ENCODE measurements at regions not wholly inside any gene's neighbourhood (a gene's known extent, or its start where the extent isn't known, plus 50 kb on each side); places are given as distances from the start of the nearest gene placed in this dataset.

DNA sequence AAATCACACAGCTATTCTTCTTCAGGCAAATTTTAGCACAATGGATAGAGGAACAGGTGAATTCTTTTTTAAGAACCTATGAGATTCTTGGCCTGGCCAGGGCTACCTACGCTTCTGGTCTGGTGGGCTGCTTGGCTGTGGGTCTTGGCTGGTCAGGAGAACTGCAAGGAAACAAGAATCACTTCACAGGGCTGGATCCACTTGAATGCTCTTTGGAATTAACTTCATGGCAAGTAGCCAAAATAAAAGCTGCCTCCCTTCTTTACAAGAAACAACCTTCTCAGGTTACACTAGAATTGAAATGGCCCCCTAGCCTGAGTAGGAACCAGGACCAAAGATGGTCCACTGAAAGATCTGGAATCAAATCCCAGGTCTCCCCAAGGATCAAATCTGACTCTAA lies 519.1 kb downstream of the IQCM start:
- POLR2A ChIA-PET: no interaction called here
- CTCF ChIA-PET: no interaction called here
- TF ChIP-seq, protein P1, sequence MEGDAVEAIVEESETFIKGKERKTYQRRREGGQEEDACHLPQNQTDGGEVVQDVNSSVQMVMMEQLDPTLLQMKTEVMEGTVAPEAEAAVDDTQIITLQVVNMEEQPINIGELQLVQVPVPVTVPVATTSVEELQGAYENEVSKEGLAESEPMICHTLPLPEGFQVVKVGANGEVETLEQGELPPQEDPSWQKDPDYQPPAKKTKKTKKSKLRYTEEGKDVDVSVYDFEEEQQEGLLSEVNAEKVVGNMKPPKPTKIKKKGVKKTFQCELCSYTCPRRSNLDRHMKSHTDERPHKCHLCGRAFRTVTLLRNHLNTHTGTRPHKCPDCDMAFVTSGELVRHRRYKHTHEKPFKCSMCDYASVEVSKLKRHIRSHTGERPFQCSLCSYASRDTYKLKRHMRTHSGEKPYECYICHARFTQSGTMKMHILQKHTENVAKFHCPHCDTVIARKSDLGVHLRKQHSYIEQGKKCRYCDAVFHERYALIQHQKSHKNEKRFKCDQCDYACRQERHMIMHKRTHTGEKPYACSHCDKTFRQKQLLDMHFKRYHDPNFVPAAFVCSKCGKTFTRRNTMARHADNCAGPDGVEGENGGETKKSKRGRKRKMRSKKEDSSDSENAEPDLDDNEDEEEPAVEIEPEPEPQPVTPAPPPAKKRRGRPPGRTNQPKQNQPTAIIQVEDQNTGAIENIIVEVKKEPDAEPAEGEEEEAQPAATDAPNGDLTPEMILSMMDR (IDR thresholded peaks at IDR 0.05; ENCODE audit: insufficient read depth, low read length, missing control alignments): no peak
- H3K4me3 ChIP-seq (ENCODE audit: low read depth, low read length): no peak overlapping the region
- no peak for DNase-seq (ENCODE audit: low read depth, low spot score)

DNA sequence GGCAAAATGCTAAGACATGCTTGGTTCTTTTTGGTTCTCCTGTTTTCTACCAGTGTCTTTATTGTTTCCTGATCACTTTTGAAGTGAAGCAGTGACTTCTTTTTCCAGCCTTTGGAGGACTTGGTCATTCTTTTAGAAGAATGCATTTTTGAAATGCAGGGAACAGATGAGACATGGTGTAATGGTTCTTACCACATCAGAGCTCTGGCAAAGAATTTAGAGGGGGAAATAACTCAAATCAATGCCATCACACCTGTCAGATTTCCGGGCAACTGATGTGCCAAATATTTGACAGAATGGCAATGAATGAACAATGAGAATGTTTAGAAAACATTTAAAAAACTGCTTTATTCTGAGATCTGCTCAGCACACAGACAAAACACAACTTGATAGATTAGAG lies 519.6 kb downstream of the IQCM start:
- TF ChIP-seq, protein P1 (IDR thresholded peaks at IDR 0.05; ENCODE audit: insufficient read depth, low read length, missing control alignments): no peak
- DNase-seq (ENCODE audit: low read depth, low spot score): no peak
- H3K4me3 ChIP-seq (ENCODE audit: low read depth, low read length): no peak overlapping the region
- ChIA-PET CTCF (no interaction called here), POLR2A (no interaction called here)

DNA sequence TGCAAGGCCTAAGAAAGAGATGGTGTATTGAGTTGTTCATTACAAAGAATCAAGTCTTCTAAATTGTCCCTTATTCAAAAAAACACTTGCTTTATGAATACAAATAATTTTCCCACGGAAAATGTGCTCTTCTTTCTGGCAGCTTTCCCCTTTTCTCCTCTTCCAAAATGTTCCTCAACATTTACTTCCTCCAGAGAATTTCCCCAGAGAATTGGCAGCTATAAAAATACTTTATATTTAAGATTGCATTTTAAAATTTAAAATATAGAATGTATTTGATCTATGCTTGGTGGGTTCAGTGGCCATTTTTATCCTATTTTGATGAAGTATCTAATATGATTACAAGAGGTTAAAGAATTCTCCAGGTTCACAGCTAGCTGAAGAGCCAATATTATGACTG lies 521.0 kb downstream of the IQCM start:
- DNase-seq (ENCODE audit: low read depth, low spot score): no peak
- ChIA-PET CTCF (no interaction called here), POLR2A (no interaction called here)
- no peak overlapping the region for H3K4me3 ChIP-seq (ENCODE audit: low read depth, low read length)
- TF ChIP-seq, protein P1 (IDR thresholded peaks at IDR 0.05; ENCODE audit: insufficient read depth, low read length, missing control alignments): no peak

DNA sequence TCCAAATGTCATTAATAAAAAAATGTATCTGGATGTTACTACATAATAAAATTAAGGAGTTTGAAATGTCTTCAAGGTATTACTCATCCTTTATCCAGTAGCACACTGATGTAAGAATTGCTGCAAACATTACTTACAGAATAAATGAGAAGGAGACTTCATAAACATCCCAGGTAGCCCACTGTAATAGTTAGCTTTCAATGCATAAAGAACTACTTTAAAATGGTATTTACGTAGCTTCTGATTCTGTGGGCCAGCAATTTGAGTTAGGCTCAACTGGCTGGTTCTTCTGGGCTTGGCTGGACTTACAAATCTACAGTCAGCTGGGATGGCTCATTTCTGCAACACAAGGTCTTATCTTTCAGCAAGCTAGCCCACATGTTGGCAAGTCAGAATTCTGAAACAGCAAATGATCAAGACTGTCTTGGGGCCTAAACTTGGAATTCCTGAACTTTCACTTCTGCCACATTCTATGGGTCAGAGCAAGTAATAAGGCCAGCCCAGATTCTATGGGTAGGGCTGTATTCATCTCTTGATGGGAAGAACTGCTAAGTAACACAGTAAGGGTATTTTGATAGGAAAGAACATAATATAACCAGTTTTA lies 522.5 kb downstream of the IQCM start:
- CTCF ChIA-PET: no interaction called here
- no peak for DNase-seq (ENCODE audit: low read depth, low spot score)

DNA sequence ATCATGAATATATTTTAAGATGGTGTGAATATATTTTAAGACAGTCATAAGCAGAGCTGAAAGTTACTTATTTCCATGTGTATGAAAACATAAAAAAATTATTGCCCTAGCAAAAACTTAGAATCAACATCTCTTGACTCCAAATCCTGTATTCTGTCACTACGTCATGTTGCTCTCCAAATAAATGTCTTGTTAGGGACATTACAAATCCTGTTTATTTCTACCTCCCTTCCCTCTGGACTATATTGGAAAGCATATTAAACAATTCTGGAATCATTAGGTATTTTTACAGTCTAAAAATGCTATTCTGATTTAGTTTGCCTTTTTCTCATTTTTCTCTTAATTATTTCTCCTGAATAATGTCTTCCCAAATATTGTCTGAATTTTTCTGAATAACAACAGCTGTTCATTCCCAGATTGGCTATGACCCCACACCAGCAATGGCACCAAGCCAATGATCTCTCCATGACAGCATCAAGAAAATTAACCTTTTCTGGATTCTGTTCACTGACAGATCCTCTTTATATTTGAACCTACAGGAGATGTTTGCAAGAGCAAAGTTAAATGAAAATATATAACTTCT lies 523.1 kb downstream of the IQCM start:
- no peak for DNase-seq (ENCODE audit: low read depth, low spot score)
- H3K4me3 ChIP-seq (ENCODE audit: low read depth, low read length): no peak overlapping the region
- ChIA-PET POLR2A (no interaction called here), CTCF (no interaction called here)
- TF ChIP-seq, protein P1 (IDR thresholded peaks at IDR 0.05; ENCODE audit: insufficient read depth, low read length, missing control alignments): no peak

More for the DNA sequence above, 522.5 kb downstream of the IQCM start:
- H3K4me3 ChIP-seq (ENCODE audit: low read depth, low read length): no peak overlapping the region
- POLR2A ChIA-PET: no interaction called here
- TF ChIP-seq, protein P1 (IDR thresholded peaks at IDR 0.05; ENCODE audit: insufficient read depth, low read length, missing control alignments): no peak

DNA sequence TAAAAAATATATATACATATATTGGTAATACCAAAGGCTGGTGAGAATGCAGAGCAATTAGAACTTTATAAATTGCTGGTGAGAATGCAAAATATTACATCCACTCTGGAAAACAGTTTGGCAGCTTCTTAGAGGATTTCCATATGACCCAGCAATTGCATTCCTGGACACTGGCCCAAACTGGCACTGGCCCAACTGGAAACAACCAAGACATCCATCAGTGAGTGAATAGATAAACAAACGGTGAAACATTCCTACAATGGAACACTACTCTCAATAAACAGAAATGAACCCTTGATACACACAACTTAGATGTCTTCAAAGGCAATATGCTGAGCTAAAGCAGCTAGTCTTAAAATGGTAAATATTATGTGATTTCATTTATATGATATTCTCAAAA lies 524.2 kb downstream of the IQCM start:
- ChIA-PET POLR2A (no interaction called here), CTCF (no interaction called here)
- TF ChIP-seq, protein P1 (IDR thresholded peaks at IDR 0.05; ENCODE audit: insufficient read depth, low read length, missing control alignments): no peak
- no peak overlapping the region for H3K4me3 ChIP-seq (ENCODE audit: low read depth, low read length)
- no peak for DNase-seq (ENCODE audit: low read depth, low spot score)
